Psoas muscle (tissue), 7 donors: ENCODE measurements at regions not wholly inside any gene's neighbourhood (a gene's known extent, or its start where the extent isn't known, plus 50 kb on each side); places are given as distances from the start of the nearest gene placed in this dataset.

ENCODE experiments used
- ATAC-seq, 4 donors: fragments of 200-7000 bp; cut with Tn5 transposase; one replicate each; pipeline ENCODE4 v1.9.1; 2020; ENCODE audit warnings: moderate library complexity in 3 of 4, mild to moderate bottlenecking in 2 of 4
- DNase-seq, 2 donors: peaks; one replicate each; pipeline ENCODE4 v3.0.0-alpha.2; 2020
- H3K27ac ChIP-seq: fragments of 200-600 bp; one replicate; pipeline ENCODE4 v1.8.0; 2022
- H3K27me3 ChIP-seq, 3 donors: fragments of 200-600 bp in 1 of 3; one replicate each; pipeline versions ENCODE4 v1.6.1 to v1.8.0; 2013 to 2022; ENCODE audit warnings: low read length in 2 of 3, mild to moderate bottlenecking in 2 of 3, moderate library complexity in 1 of 3; ENCODE audit not compliant: insufficient read depth in 3 of 3
- H3K36me3 ChIP-seq, 2 donors: fragments of 200-600 bp in 1 of 2; one replicate each; pipeline versions ENCODE4 v1.6.1 to v1.8.0; 2013 to 2022; ENCODE audit warnings: low read depth in 1 of 2, mild to moderate bottlenecking in 1 of 2, moderate library complexity in 1 of 2; ENCODE audit not compliant: insufficient read depth in 1 of 2
- H3K4me1 ChIP-seq: fragments of 200-600 bp; one replicate; pipeline ENCODE4 v1.8.0; 2022
- H3K4me3 ChIP-seq: fragments of 200-600 bp; one replicate; pipeline ENCODE4 v1.8.0; 2022; ENCODE audit warnings: mild to moderate bottlenecking
- H3K9me3 ChIP-seq: fragments of 200-600 bp; one replicate; pipeline ENCODE4 v1.8.0; 2022
- CTCF ChIP-seq: fragments of 200-600 bp; IDR thresholded peaks from one replicate; pipeline ENCODE4 v1.8.0; 2022; ENCODE audit warnings: antibody characterized with exemption
- WGBS, 3 donors: extraction: QIAGEN DNeasy Blood & Tissue Kit; methylation state at CpG; one replicate each; pipeline versions ENCODE4 v1.1.6 to v1.1.7; 2013; 5-methylcytosine and 5-hydroxymethylcytosine counted together
- intact Hi-C, 2 donors: fragments of 100-400 bp; cut with DNase I; formaldehyde crosslinking; loops; one replicate each; pipeline versions ENCODE4 v1.11.0 to v1.14.2; 2022
- donor health status: healthy with polysubstance abuse.
- donor health status: DM: no; HTN: no; CAD: no; lungs with moderate emphysema.
- donor health status: Bipolar disorder and iron deficiency.
- donor health status: healthy.
- donor health status: DM: yes; HTN: yes; CAD: no.
- donor health status: DM: no; HTN: no; CAD: no.
- donor health status: DM: yes; HTN: yes; CAD: no.

- no peaks in the 10 kb centered on the region for H3K9me3 ChIP-seq
Measured at GRCh38 chr2:66174491-66174890, 260.4 kb upstream of the MEIS1 start.

GRCh38 chr2:66173645-66174044 lies 261.3 kb upstream of the MEIS1 start:
- intact Hi-C loops, result no loop called here
- Histone ChIP-seq H3K36me3 (no peaks in the 10 kb centered on the region), H3K9me3 (no peaks in the 10 kb centered on the region), H3K4me3 (no peak overlapping the region), H3K4me1 (no peaks in the 10 kb centered on the region), H3K27ac (no peak overlapping the region), H3K27me3 (no peaks in the 10 kb centered on the region)
- DNase-seq (no peak), ATAC-seq (no peak)
- WGBS, 3 donors, result 88 to 91% (median 88%) methylated on average over 1 of the region's 1 CpG
- no peak for TF ChIP-seq CTCF

More at GRCh38 chr2:66174491-66174890, 260.4 kb upstream of the MEIS1 start:
- H3K27ac ChIP-seq, result no peak overlapping the region
- intact Hi-C loops, result no loop called here
- H3K36me3 ChIP-seq, result no peaks in the 10 kb centered on the region
- no peak for ATAC-seq
- H3K4me1 ChIP-seq, result no peaks in the 10 kb centered on the region
- 84 to 87% (median 86%) methylated on average over 5 of the region's 5 CpGs for WGBS, 3 donors
- no peak overlapping the region for H3K4me3 ChIP-seq
- DNase-seq, result no peak
- no peaks in the 10 kb centered on the region for H3K27me3 ChIP-seq
- no peak for TF ChIP-seq CTCF

GRCh38 chr2:66171530-66171929 lies 263.4 kb upstream of the MEIS1 start:
- H3K9me3 ChIP-seq, result no peaks in the 10 kb centered on the region
- ATAC-seq (no peak), DNase-seq (no peak)
- no peaks in the 10 kb centered on the region for H3K27me3 ChIP-seq
- no peak overlapping the region for H3K4me3 ChIP-seq
- WGBS, 3 donors, result 23 to 35% (median 25%) methylated on average over 5 of the region's 5 CpGs
- intact Hi-C loops, result no loop called here
- H3K36me3 ChIP-seq, result no peaks in the 10 kb centered on the region
- TF ChIP-seq CTCF, result no peak
- no peak overlapping the region for H3K27ac ChIP-seq
- H3K4me1 ChIP-seq, result no peaks in the 10 kb centered on the region

- no peak overlapping the region for H3K27ac ChIP-seq
- WGBS, 3 donors, result 89 to 90% (median 89%) methylated on average over 6 of the region's 6 CpGs
Measured at GRCh38 chr2:66170744-66171330, 264.1 kb upstream of the MEIS1 start.

More at GRCh38 chr2:66170744-66171330, 264.1 kb upstream of the MEIS1 start:
- no peak for TF ChIP-seq CTCF
- ATAC-seq (no peak), DNase-seq (no peak)
- Histone ChIP-seq H3K4me3 (no peak overlapping the region), H3K4me1 (no peaks in the 10 kb centered on the region), H3K27me3 (no peaks in the 10 kb centered on the region), H3K36me3 (no peaks in the 10 kb centered on the region), H3K9me3 (no peaks in the 10 kb centered on the region)
- intact Hi-C loops, result no loop called here
